ENCODE measurements at regions not wholly inside any gene's neighbourhood (a gene's known extent, or its start where the extent isn't known, plus 50 kb on each side); places are given as distances from the start of the nearest gene placed in this dataset.

- no peak for TF ChIP-seq CTCF (IDR thresholded peaks at IDR 0.05; ENCODE audit: low read depth, low read length)
- DNase-seq (ENCODE audit: extremely low read depth, low read depth), result no peak
Measured at GRCh38 chr3:107100573-107100972, 276.7 kb upstream of the CCDC54 start.

GRCh38 chr3:107103786-107104185 lies 273.5 kb upstream of the CCDC54 start:
- no peak for TF ChIP-seq CTCF (IDR thresholded peaks at IDR 0.05; ENCODE audit: low read depth, low read length)
- no peak for DNase-seq (ENCODE audit: extremely low read depth, low read depth)

GRCh38 chr3:107106316-107106715 lies 270.9 kb upstream of the CCDC54 start:
- no peak for DNase-seq (ENCODE audit: extremely low read depth, low read depth)
- no peak for TF ChIP-seq CTCF (IDR thresholded peaks at IDR 0.05; ENCODE audit: low read depth, low read length)

GRCh38 chr3:107106907-107107306 lies 270.3 kb upstream of the CCDC54 start:
- no peak for TF ChIP-seq CTCF (IDR thresholded peaks at IDR 0.05; ENCODE audit: low read depth, low read length)
- DNase-seq (ENCODE audit: extremely low read depth, low read depth), result no peak

GRCh38 chr3:107110596-107111305 lies 266.5 kb upstream of the CCDC54 start:
- no peak for TF ChIP-seq CTCF (IDR thresholded peaks at IDR 0.05; ENCODE audit: low read depth, low read length)
- DNase-seq (ENCODE audit: extremely low read depth, low read depth), result no peak

- DNase-seq (ENCODE audit: extremely low read depth, low read depth), result no peak
- no peak for TF ChIP-seq CTCF (IDR thresholded peaks at IDR 0.05; ENCODE audit: low read depth, low read length)
Measured at GRCh38 chr3:107111872-107112271, 265.4 kb upstream of the CCDC54 start.

GRCh38 chr3:107112356-107112755 lies 264.9 kb upstream of the CCDC54 start:
- DNase-seq (ENCODE audit: extremely low read depth, low read depth), result no peak
- no peak for TF ChIP-seq CTCF (IDR thresholded peaks at IDR 0.05; ENCODE audit: low read depth, low read length)
